Panc1 (cell line): ENCODE measurements at regions not wholly inside any gene's neighbourhood (a gene's known extent, or its start where the extent isn't known, plus 50 kb on each side); places are given as distances from the start of the nearest gene placed in this dataset.

Source experiments
- POLR2AphosphoS5 ChIP-seq: IDR thresholded peaks from 2 replicates; pipeline ENCODE4 v1.6.1; 2012; ENCODE audit warnings: mild to moderate bottlenecking, low read depth, low read length, moderate library complexity
- TCF7L2 ChIP-seq: IDR thresholded peaks from 2 replicates; pipeline ENCODE4 v1.6.1; 2011; ENCODE audit warnings: mild to moderate bottlenecking, low read depth, low read length, inconsistent platforms
- TF ChIP-seq, protein P1 (sequence below): fragments of 450-650 bp; IDR thresholded peaks from 2 replicates; pipeline ENCODE4 v1.5.1; 2017; ENCODE audit warnings: mild to moderate bottlenecking
- TF ChIP-seq, protein P2 (sequence below), 2 experiments: IDR thresholded peaks; 2 replicates each; pipeline ENCODE4 v1.6.1; 2011 to 2012; ENCODE audit warnings: low read depth in 2 of 2, control low read depth in 1 of 2, low read length in 1 of 2, mild to moderate bottlenecking in 1 of 2, moderate library complexity in 1 of 2; ENCODE audit not compliant: insufficient read depth in 1 of 2

DNA sequence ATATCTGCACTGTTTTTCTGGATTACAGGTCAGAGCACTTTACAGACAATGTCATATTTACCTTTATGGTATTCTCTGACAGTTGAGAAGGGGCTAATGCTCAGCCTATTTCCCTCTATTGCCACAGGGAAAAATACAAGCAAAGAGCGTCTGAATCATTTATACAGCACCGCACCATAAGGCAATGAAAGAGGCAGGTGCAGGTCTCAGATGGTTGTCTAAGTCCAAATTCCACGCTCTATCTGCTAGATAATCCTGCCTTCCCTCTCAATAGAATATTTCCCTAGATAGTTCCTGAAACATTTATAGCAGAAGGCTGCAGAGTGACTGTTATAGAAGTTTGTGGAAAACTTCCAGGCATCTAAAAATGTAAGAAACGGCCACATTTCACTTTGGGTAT, 446.1 kb upstream of the CDH6 start:
- TF ChIP-seq, protein P1, sequence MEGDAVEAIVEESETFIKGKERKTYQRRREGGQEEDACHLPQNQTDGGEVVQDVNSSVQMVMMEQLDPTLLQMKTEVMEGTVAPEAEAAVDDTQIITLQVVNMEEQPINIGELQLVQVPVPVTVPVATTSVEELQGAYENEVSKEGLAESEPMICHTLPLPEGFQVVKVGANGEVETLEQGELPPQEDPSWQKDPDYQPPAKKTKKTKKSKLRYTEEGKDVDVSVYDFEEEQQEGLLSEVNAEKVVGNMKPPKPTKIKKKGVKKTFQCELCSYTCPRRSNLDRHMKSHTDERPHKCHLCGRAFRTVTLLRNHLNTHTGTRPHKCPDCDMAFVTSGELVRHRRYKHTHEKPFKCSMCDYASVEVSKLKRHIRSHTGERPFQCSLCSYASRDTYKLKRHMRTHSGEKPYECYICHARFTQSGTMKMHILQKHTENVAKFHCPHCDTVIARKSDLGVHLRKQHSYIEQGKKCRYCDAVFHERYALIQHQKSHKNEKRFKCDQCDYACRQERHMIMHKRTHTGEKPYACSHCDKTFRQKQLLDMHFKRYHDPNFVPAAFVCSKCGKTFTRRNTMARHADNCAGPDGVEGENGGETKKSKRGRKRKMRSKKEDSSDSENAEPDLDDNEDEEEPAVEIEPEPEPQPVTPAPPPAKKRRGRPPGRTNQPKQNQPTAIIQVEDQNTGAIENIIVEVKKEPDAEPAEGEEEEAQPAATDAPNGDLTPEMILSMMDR: no peak
- TF ChIP-seq, protein P2, sequence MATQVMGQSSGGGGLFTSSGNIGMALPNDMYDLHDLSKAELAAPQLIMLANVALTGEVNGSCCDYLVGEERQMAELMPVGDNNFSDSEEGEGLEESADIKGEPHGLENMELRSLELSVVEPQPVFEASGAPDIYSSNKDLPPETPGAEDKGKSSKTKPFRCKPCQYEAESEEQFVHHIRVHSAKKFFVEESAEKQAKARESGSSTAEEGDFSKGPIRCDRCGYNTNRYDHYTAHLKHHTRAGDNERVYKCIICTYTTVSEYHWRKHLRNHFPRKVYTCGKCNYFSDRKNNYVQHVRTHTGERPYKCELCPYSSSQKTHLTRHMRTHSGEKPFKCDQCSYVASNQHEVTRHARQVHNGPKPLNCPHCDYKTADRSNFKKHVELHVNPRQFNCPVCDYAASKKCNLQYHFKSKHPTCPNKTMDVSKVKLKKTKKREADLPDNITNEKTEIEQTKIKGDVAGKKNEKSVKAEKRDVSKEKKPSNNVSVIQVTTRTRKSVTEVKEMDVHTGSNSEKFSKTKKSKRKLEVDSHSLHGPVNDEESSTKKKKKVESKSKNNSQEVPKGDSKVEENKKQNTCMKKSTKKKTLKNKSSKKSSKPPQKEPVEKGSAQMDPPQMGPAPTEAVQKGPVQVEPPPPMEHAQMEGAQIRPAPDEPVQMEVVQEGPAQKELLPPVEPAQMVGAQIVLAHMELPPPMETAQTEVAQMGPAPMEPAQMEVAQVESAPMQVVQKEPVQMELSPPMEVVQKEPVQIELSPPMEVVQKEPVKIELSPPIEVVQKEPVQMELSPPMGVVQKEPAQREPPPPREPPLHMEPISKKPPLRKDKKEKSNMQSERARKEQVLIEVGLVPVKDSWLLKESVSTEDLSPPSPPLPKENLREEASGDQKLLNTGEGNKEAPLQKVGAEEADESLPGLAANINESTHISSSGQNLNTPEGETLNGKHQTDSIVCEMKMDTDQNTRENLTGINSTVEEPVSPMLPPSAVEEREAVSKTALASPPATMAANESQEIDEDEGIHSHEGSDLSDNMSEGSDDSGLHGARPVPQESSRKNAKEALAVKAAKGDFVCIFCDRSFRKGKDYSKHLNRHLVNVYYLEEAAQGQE (IDR thresholded peaks at IDR 0.05; ENCODE audit: insufficient read depth in 1 of 2, low read depth in 2 of 2, low read length in 1 of 2): no peak
- no peak for TF ChIP-seq POLR2AphosphoS5
- no peak for TF ChIP-seq TCF7L2
